Activated CD4-positive, alpha-beta T cell treated with anti-CD3 and anti-CD28 coated beads for 36 hours (primary cell): ENCODE measurements at regions not wholly inside any gene's neighbourhood (a gene's known extent, or its start where the extent isn't known, plus 50 kb on each side); places are given as distances from the start of the nearest gene placed in this dataset.

Source experiments
- ATAC-seq: fragments of 200-7000 bp; cut with Tn5 transposase; one replicate; pipeline ENCODE4 v1.10.0; 2021; ENCODE audit warnings: mild to moderate bottlenecking, moderate library complexity
- CTCF ChIA-PET: fragments of 350-600 bp; sonication (Branson Sonifier 250); formaldehyde crosslinking; loops from one replicate; lab custom pipeline; 2021; ENCODE audit warnings: antibody characterized with exemption; lab: Charles Lee
- POLR2A ChIA-PET: fragments of 350-600 bp; sonication (Branson Sonifier 250); formaldehyde crosslinking; loops from one replicate; lab custom pipeline; 2021; ENCODE audit warnings: antibody characterized with exemption, inconsistent platforms; lab: Charles Lee
- DNase-seq: peaks from one replicate; pipeline ENCODE4 v3.0.0-alpha.2; 2020
- H3K27ac Mint-ChIP-seq: one replicate; pipeline ENCODE4 v1.8.0; 2021; ENCODE audit warnings: mixed read lengths
- H3K27me3 Mint-ChIP-seq: one replicate; pipeline ENCODE4 v1.8.0; 2021; ENCODE audit warnings: mixed read lengths
- H3K36me3 Mint-ChIP-seq: one replicate; pipeline ENCODE4 v1.8.0; 2021; ENCODE audit warnings: low read depth, mixed read lengths
- H3K4me1 Mint-ChIP-seq: one replicate; pipeline ENCODE4 v1.8.0; 2021; ENCODE audit warnings: mixed read lengths
- H3K4me3 Mint-ChIP-seq: one replicate; pipeline ENCODE4 v1.8.0; 2021; ENCODE audit warnings: mild to moderate bottlenecking, moderate library complexity, mixed read lengths
- H3K9me3 Mint-ChIP-seq: one replicate; pipeline ENCODE4 v1.8.0; 2021; ENCODE audit warnings: low read depth, mixed read lengths
- intact Hi-C, 2 experiments: fragments of 100-400 bp; cut with DNase I in 1 of 2; cut with micrococcal nuclease in 1 of 2; formaldehyde crosslinking; loops; one replicate each; pipeline versions ENCODE4 v1.14.2 to v1.15.1; 2022 to 2024; cut with DNase I, micrococcal nuclease

DNA sequence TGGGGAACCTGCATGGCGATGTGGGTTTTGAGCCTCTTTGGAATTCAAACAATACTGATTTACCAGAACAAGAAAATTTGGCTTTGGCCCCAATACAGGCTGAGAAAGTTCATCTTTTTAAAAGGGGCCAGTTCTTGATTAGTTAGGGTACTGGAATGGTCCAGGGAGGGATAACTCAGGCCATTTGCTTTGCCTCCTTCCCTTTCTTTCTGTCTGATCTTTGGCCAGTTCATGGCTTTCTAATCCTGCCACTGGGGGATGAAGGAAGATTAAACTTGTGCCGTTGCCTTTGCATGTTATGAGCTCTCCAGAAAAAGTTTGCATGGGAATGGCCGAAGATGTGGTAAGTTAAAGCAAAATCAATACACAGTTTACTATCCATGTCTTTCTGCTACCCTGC, 78.4 kb downstream of the ADAMTS15 start:
- H3K9me3 Mint-ChIP-seq: no peaks in the 10 kb centered on the region
- ATAC-seq (no peak), DNase-seq (no peak)
- CTCF ChIA-PET: no interaction called here
- H3K4me1 Mint-ChIP-seq: no peaks in the 10 kb centered on the region
- intact Hi-C loops: no loop called here
- H3K4me3 Mint-ChIP-seq: no peak overlapping the region
- no peak overlapping the region for H3K27ac Mint-ChIP-seq
- no peaks in the 10 kb centered on the region for H3K36me3 Mint-ChIP-seq
- POLR2A ChIA-PET: no interaction called here
- no peaks in the 10 kb centered on the region for H3K27me3 Mint-ChIP-seq

GRCh38 chr11:130527636-130528297, 79.3 kb downstream of the ADAMTS15 start:
- no peak for ATAC-seq
- intact Hi-C loops: no loop called here
- H3K27ac Mint-ChIP-seq: no peak overlapping the region
- no peaks in the 10 kb centered on the region for H3K4me1 Mint-ChIP-seq
- ChIA-PET POLR2A (no interaction called here), CTCF (no interaction called here)
- DNase-seq: no peak
- peaks cover 1% of the 10 kb centered on the region for H3K27me3 Mint-ChIP-seq
- H3K4me3 Mint-ChIP-seq: no peak overlapping the region
- H3K36me3 Mint-ChIP-seq: no peaks in the 10 kb centered on the region
- no peaks in the 10 kb centered on the region for H3K9me3 Mint-ChIP-seq

GRCh38 chr11:130528298-130529261, 80.1 kb downstream of the ADAMTS15 start:
- Mint-ChIP-seq H3K27me3 (peaks cover 1% of the 10 kb centered on the region), H3K27ac (no peak overlapping the region), H3K4me3 (no peak overlapping the region), H3K36me3 (no peaks in the 10 kb centered on the region), H3K9me3 (no peaks in the 10 kb centered on the region), H3K4me1 (no peaks in the 10 kb centered on the region)
- ChIA-PET POLR2A (no interaction called here), CTCF (no interaction called here)
- intact Hi-C loops: no loop called here
- DNase-seq: no peak
- no peak for ATAC-seq

- CTCF ChIA-PET: no interaction called here
- POLR2A ChIA-PET: no interaction called here
- H3K4me1 Mint-ChIP-seq: no peaks in the 10 kb centered on the region
Observed at GRCh38 chr11:130529366-130529765, 80.9 kb downstream of the ADAMTS15 start.

GRCh38 chr11:130531061-130531460, 82.6 kb downstream of the ADAMTS15 start:
- ChIA-PET CTCF (no interaction called here), POLR2A (no interaction called here)
- ATAC-seq (no peak), DNase-seq (no peak)
- Mint-ChIP-seq H3K9me3 (no peaks in the 10 kb centered on the region), H3K27me3 (peaks cover 1% of the 10 kb centered on the region), H3K36me3 (no peaks in the 10 kb centered on the region), H3K4me3 (no peak overlapping the region), H3K4me1 (no peaks in the 10 kb centered on the region), H3K27ac (no peak overlapping the region)
- intact Hi-C loops: loop anchor here in 1 of 2 experiments (5.0 kb wide), 1 partner anchor 94 kb away; no protein-coding TSS in a partner anchor

More at GRCh38 chr11:130529366-130529765, 80.9 kb downstream of the ADAMTS15 start:
- intact Hi-C loops: no loop called here
- ATAC-seq (no peak), DNase-seq (no peak)
- H3K27me3 Mint-ChIP-seq: peaks cover 1% of the 10 kb centered on the region
- H3K4me3 Mint-ChIP-seq: no peak overlapping the region
- no peaks in the 10 kb centered on the region for H3K36me3 Mint-ChIP-seq
- H3K27ac Mint-ChIP-seq: no peak overlapping the region
- H3K9me3 Mint-ChIP-seq: no peaks in the 10 kb centered on the region

GRCh38 chr11:130533113-130533798, 84.8 kb downstream of the ADAMTS15 start:
- intact Hi-C loops: loop anchor here in 1 of 2 experiments (5.0 kb wide), 1 partner anchor 96 kb away; no protein-coding TSS in a partner anchor
- Mint-ChIP-seq H3K27me3 (peaks cover 1% of the 10 kb centered on the region), H3K27ac (no peak overlapping the region), H3K9me3 (no peaks in the 10 kb centered on the region), H3K4me3 (no peak overlapping the region), H3K36me3 (no peaks in the 10 kb centered on the region), H3K4me1 (no peaks in the 10 kb centered on the region)
- DNase-seq (no peak), ATAC-seq (no peak)
- POLR2A ChIA-PET: no interaction called here
- CTCF ChIA-PET: interaction anchor here (0.7 kb wide), 1 partner anchor 331 kb away, joined by 3 read pairs; no protein-coding TSS in a partner anchor

DNA sequence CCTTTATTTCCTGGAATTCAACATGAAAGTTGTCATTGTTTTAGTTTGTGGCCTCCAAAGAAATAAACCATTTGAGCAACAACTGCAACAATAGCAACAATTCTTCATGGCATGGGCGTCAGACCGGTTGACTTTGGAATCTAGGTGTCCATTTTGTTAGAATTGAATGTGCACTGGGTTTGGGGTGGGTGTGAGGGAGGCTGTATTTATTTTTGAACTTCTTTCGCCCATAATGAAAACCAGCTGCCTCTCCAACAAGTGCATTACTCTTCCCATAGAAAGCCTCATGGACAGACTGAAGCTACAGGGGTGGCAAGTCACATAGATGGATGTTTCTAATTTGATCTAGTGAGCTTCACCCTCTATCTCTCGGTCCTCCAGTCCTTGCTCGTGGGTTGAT, 85.4 kb downstream of the ADAMTS15 start:
- DNase-seq: no peak
- no peaks in the 10 kb centered on the region for H3K9me3 Mint-ChIP-seq
- CTCF ChIA-PET: interaction anchor here (0.7 kb wide), 1 partner anchor 330 kb away, joined by 3 read pairs; no protein-coding TSS in a partner anchor
- H3K36me3 Mint-ChIP-seq: no peaks in the 10 kb centered on the region
- ATAC-seq: no peak
- H3K4me3 Mint-ChIP-seq: no peak overlapping the region
- POLR2A ChIA-PET: no interaction called here
- no peak overlapping the region for H3K27ac Mint-ChIP-seq
- no peaks in the 10 kb centered on the region for H3K4me1 Mint-ChIP-seq
- peaks cover 3% of the 10 kb centered on the region for H3K27me3 Mint-ChIP-seq
- intact Hi-C loops: loop anchor here in 1 of 2 experiments (5.0 kb wide), 1 partner anchor 97 kb away; no protein-coding TSS in a partner anchor

GRCh38 chr11:130534551-130534950, 86.1 kb downstream of the ADAMTS15 start:
- Mint-ChIP-seq H3K27ac (no peak overlapping the region), H3K4me1 (no peaks in the 10 kb centered on the region), H3K27me3 (peaks cover 7% of the 10 kb centered on the region), H3K4me3 (no peak overlapping the region), H3K9me3 (no peaks in the 10 kb centered on the region), H3K36me3 (no peaks in the 10 kb centered on the region)
- POLR2A ChIA-PET: no interaction called here
- no peak for ATAC-seq
- CTCF ChIA-PET: interaction anchor here (1.0 kb wide), 1 partner anchor 103 kb away, joined by 8 read pairs; no protein-coding TSS in a partner anchor
- no peak for DNase-seq
- intact Hi-C loops: loop anchor here in 1 of 2 experiments (5.0 kb wide), 1 partner anchor 97 kb away; no protein-coding TSS in a partner anchor

GRCh38 chr11:130535520-130535919, 87.1 kb downstream of the ADAMTS15 start:
- ChIA-PET CTCF (interaction anchor here (1.0 kb wide), 1 partner anchor 104 kb away, joined by 8 read pairs; no protein-coding TSS in a partner anchor), POLR2A (no interaction called here)
- no peak overlapping the region for H3K27ac Mint-ChIP-seq
- H3K4me3 Mint-ChIP-seq: no peak overlapping the region
- ATAC-seq: no peak
- intact Hi-C loops: no loop called here
- DNase-seq: no peak
- H3K4me1 Mint-ChIP-seq: no peaks in the 10 kb centered on the region
- peaks cover 10% of the 10 kb centered on the region for H3K27me3 Mint-ChIP-seq
- no peaks in the 10 kb centered on the region for H3K36me3 Mint-ChIP-seq
- no peaks in the 10 kb centered on the region for H3K9me3 Mint-ChIP-seq

DNA sequence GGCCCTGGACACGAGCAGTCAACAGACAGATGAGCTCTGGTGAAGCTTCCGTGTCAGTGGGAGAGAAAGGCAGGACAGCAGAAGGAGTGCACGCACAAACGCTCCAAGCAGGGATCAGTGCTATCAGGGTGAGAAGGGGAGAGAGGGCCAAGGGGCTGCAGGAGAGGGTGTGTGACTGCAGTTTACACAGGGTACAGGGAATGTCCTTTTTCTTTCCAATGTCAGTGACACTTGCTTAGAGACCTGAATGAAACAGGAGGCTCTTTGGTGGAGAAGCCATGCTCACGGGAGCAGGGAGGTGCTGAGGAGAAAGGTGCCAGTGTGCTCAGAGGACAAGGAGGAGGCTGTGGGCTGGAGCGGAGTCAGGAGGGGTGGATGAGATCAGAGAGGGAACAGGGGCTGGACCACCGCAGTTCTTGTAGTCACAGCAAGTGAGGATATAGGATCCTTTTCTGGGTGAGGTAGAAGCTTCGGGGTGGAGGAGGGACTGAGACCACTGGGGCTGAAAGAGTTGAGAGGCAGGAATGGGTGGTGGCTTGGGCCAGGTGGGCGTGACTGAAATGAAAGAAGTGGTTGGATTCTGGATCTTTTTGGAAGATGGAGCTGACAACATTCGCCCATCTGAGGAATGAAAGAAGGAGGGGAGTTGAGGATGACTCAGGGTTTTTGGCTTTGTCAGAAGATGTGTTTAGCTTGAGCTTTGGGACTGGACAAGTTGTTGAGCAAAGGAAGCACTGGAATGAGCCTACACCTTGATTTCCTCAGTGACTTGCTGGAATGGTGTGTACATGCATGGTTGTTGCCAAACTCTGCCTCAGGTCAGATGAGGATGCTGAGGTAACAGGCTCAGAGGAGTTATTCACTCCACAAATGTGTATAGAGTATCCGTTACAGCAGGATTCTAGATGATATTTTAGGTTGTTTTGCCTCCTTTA, 87.9 kb downstream of the ADAMTS15 start:
- ATAC-seq: no peak

More for the DNA sequence above, 87.9 kb downstream of the ADAMTS15 start:
- no peaks in the 10 kb centered on the region for H3K4me1 Mint-ChIP-seq
- no peak overlapping the region for H3K4me3 Mint-ChIP-seq
- no peak for DNase-seq
- intact Hi-C loops: no loop called here
- peaks cover 13% of the 10 kb centered on the region for H3K27me3 Mint-ChIP-seq
- ChIA-PET POLR2A (no interaction called here), CTCF (no interaction called here)
- H3K27ac Mint-ChIP-seq: no peak overlapping the region
- H3K36me3 Mint-ChIP-seq: no peaks in the 10 kb centered on the region
- no peaks in the 10 kb centered on the region for H3K9me3 Mint-ChIP-seq
